IPS-20b (cell line): ENCODE measurements at regions not wholly inside any gene's neighbourhood (a gene's known extent, or its start where the extent isn't known, plus 50 kb on each side); places are given as distances from the start of the nearest gene placed in this dataset.
"Not testable (repeated sequence)": the region's sequence is repeated elsewhere in the genome, so short reads cannot be mapped to it uniquely, and the experiment has no call there.

Source experiments
- H3K27ac ChIP-seq: one replicate; pipeline ENCODE4 v1.5.1; 2013; ENCODE audit warnings: low read length
- H3K27me3 ChIP-seq: 2 replicates; pipeline ENCODE4 v1.6.1; 2013; ENCODE audit warnings: mild to moderate bottlenecking, low read length, inconsistent platforms; ENCODE audit not compliant: insufficient read depth
- H3K36me3 ChIP-seq: 2 replicates; pipeline ENCODE4 v1.6.1; 2013; ENCODE audit warnings: low read depth, mild to moderate bottlenecking, inconsistent platforms, low read length, moderate library complexity; ENCODE audit not compliant: insufficient read depth
- H3K4me1 ChIP-seq: 2 replicates; pipeline ENCODE4 v1.6.1; 2013; ENCODE audit warnings: mild to moderate bottlenecking, control low read depth, inconsistent platforms, low read length, moderate library complexity; ENCODE audit not compliant: insufficient read depth
- H3K4me3 ChIP-seq: 2 replicates; pipeline ENCODE4 v1.5.1; 2013; ENCODE audit warnings: mild to moderate bottlenecking, low read length, inconsistent platforms
- H3K9ac ChIP-seq: 2 replicates; pipeline ENCODE4 v1.6.1; 2013; ENCODE audit warnings: low read depth, mild to moderate bottlenecking, inconsistent platforms, low read length, moderate library complexity
- H3K9me3 ChIP-seq: 2 replicates; pipeline ENCODE4 v1.6.1; 2013; ENCODE audit warnings: mild to moderate bottlenecking, low read depth, low read length, inconsistent platforms; ENCODE audit not compliant: insufficient read depth

GRCh38 chr18:39314595-39314994, 1749.0 kb upstream of the CELF4 start:
- H3K27ac ChIP-seq: no peak overlapping the region
- no peaks in the 10 kb centered on the region for H3K27me3 ChIP-seq
- H3K36me3 ChIP-seq: no peaks in the 10 kb centered on the region
- no peak overlapping the region for H3K9ac ChIP-seq
- no peaks in the 10 kb centered on the region; the same call in none of the 2 replicates for H3K9me3 ChIP-seq
- H3K4me1 ChIP-seq: no peaks in the 10 kb centered on the region; the same call in 1 of the 2 replicates
- no peak overlapping the region for H3K4me3 ChIP-seq

GRCh38 chr18:39313992-39314391, 1748.4 kb upstream of the CELF4 start:
- Histone ChIP-seq H3K27ac (no peak overlapping the region), H3K27me3 (no peaks in the 10 kb centered on the region), H3K36me3 (no peaks in the 10 kb centered on the region), H3K9me3 (no peaks in the 10 kb centered on the region; the same call in none of the 2 replicates), H3K4me3 (no peak overlapping the region), H3K9ac (no peak overlapping the region), H3K4me1 (no peaks in the 10 kb centered on the region; the same call in 1 of the 2 replicates)

DNA sequence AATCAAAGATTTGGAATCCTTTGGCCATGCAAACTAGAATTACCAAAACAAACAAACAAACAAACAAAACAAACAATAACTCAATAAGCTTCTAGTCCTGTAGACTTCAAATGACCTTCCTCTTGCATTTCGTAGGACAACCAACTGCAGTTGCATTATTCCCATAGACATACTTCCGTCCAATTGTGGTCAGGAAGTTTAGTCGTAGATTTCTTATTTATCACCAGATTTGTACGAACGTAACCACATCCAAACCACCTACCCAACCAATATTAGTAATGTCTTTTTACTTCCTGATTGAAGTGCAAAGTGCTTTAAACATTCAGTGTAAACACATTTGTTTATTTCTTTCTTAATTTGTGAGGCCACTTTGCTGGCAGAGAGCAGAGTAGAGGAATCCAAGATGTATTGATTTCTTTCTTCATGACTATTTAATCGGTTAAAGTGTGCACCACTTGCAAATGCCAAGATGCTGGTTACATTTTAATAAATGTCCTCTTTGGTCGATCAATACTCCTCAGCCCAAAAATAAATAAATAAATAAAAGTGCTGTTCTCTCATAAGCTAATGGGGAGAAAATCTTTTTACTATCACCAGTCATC, 1745.6 kb upstream of the CELF4 start:
- Histone ChIP-seq H3K4me1 (no peaks in the 10 kb centered on the region), H3K9me3 (peaks cover 11% of the 10 kb centered on the region), H3K27me3 (no peaks in the 10 kb centered on the region), H3K4me3 (no peak overlapping the region), H3K9ac (no peak overlapping the region), H3K36me3 (no peaks in the 10 kb centered on the region), H3K27ac (no peak overlapping the region)

DNA sequence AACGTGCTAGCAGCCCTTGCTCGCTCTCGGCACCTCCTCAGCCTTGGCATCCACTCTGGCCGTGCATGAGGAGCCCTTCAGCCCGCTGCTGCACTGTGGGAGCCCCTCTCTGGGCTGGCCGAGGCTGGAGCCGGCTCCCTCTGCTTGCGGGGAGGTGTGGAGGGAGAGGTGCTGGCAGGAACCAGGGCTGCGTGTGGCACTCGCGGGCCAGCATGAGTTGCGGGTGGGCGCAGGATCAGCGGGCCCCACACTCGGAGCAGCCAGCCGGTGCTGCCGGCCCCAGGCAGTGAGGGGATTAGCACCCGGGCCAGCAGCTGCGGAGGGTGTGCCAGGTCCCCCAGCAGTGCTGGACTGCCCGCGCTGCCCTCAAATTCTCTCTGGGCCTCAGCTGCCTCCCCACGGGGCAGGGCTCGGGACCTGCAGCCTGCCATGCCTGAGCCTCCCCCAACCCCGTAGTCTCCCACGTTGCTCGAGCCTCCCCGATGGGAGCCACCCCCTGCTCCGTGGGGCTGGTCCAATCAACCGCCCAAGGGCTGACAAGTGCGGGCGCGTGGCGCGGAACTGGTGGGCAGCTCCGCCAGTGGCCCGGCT, 1743.4 kb upstream of the CELF4 start:
- not testable (repeated sequence) for H3K27me3 ChIP-seq, H3K9ac ChIP-seq, H3K36me3 ChIP-seq, H3K27ac ChIP-seq, H3K4me3 ChIP-seq, H3K4me1 ChIP-seq
- peaks cover 11% of the 10 kb centered on the region for H3K9me3 ChIP-seq

DNA sequence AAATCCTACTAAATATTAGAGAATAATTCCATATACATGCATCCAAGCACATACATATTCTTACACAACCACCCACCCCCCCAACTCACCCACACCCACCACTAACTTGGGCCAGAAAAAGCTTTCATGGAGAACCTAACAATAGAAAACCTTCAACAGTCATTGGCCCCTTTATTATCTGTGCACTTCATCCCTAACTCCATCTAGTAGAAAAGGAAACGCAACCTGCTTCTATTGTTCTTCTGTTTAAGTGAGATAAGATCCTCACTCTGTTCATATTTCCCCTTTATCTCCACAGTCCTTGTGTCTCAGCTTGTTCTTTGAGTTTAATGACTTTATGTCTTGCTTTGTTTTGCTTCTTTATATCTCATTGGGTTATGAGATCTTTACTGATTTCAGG, 1740.2 kb upstream of the CELF4 start:
- Histone ChIP-seq H3K9ac (no peak overlapping the region), H3K4me3 (no peak overlapping the region), H3K36me3 (no peaks in the 10 kb centered on the region), H3K27ac (no peak overlapping the region), H3K4me1 (no peaks in the 10 kb centered on the region), H3K27me3 (no peaks in the 10 kb centered on the region), H3K9me3 (peaks cover 14% of the 10 kb centered on the region)

DNA sequence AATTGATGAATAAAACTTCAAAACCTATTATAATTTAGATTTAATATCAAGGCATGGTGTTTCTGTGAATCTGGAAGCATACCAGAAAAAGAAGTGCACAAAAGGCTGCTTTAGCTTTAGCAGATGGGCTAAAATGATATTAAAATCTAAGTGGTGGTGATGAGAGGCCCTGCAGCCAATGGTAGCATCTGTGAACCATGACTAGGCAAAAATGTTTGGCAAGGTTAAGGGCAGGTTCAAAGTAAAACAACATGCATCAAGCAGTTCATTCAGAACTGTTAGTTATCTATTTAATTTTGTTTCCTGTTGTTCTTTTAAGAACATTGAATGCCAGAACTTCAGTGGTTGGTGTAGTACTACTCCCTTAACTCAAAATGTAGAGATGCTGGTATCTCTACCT, 1736.9 kb upstream of the CELF4 start:
- H3K4me3 ChIP-seq: no peak overlapping the region
- H3K9ac ChIP-seq: no peak overlapping the region
- no peaks in the 10 kb centered on the region for H3K27me3 ChIP-seq
- no peak overlapping the region for H3K27ac ChIP-seq
- no peaks in the 10 kb centered on the region; the same call in 1 of the 2 replicates for H3K4me1 ChIP-seq
- no peaks in the 10 kb centered on the region for H3K36me3 ChIP-seq
- 0 out of 2 replicates have a peak, but pooled peaks cover 3% of the 10 kb centered on the region for H3K9me3 ChIP-seq

GRCh38 chr18:39299152-39299551, 1733.6 kb upstream of the CELF4 start:
- no peaks in the 10 kb centered on the region for H3K36me3 ChIP-seq
- no peaks in the 10 kb centered on the region; the same call in 1 of the 2 replicates for H3K4me1 ChIP-seq
- H3K27ac ChIP-seq: no peak overlapping the region
- H3K27me3 ChIP-seq: no peaks in the 10 kb centered on the region
- H3K9ac ChIP-seq: no peak overlapping the region
- H3K4me3 ChIP-seq: no peak overlapping the region
- H3K9me3 ChIP-seq: 0 out of 2 replicates have a peak, but pooled peaks cover 3% of the 10 kb centered on the region

- no peak overlapping the region for H3K9ac ChIP-seq
- H3K36me3 ChIP-seq: no peaks in the 10 kb centered on the region
- H3K27ac ChIP-seq: no peak overlapping the region
- H3K27me3 ChIP-seq: no peaks in the 10 kb centered on the region
- H3K4me3 ChIP-seq: no peak overlapping the region
- no peaks in the 10 kb centered on the region; the same call in 1 of the 2 replicates for H3K4me1 ChIP-seq
- no peaks in the 10 kb centered on the region for H3K9me3 ChIP-seq
Measured at GRCh38 chr18:39297225-39297624, 1731.6 kb upstream of the CELF4 start.

DNA sequence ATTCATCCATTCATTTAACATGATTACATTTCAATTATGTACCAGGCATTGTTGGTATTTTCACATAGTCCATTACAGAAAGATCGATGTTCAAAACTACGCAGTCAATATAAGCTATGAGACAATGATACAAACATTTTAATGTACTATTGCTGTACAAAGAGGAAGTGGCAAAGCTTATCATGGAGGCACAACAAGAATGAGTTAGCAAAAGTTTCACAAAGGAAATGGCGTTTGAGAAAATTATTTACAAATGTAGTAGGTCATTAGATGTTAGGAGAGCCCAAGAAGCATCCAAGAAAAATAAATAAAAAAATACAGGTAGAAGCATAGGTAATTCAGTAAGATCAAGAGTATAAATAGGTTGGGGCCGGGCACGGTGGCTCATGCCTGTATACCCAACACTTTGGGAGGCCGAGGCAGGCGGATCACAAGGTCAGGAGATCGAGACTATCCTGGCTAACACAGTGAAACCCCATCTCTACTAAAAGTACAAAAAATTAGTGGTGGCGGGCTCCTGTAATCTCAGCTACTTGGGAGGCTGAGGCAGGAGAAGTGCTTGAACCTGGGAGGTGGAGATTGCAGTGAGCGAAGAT, 1730.8 kb upstream of the CELF4 start:
- Histone ChIP-seq H3K4me3 (no peak overlapping the region), H3K27ac (no peak overlapping the region), H3K4me1 (no peaks in the 10 kb centered on the region; the same call in 1 of the 2 replicates), H3K9me3 (no peaks in the 10 kb centered on the region), H3K36me3 (no peaks in the 10 kb centered on the region), H3K27me3 (no peaks in the 10 kb centered on the region), H3K9ac (no peak overlapping the region)

DNA sequence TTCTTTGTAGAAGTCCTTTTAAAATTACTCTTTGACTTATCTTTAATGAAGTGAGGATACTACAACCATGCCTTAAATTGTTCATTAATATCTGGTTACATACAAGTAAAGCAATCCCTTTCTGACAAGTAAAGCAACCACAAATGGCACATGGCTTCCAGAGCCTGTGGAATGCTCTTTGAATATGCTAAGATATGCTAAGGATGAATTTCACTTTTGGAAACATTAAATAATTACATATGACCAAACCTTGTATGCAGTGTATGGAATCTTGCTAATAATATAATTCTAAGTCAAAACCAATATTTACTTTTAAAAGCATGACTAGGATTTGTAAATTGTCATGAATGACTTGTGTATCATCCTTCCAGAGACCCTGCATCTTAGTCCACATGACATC, 1711.2 kb upstream of the CELF4 start:
- H3K27me3 ChIP-seq: no peaks in the 10 kb centered on the region
- H3K9ac ChIP-seq: no peak overlapping the region
- no peak overlapping the region for H3K4me3 ChIP-seq
- no peaks in the 10 kb centered on the region for H3K9me3 ChIP-seq
- H3K27ac ChIP-seq: no peak overlapping the region
- H3K4me1 ChIP-seq: no peaks in the 10 kb centered on the region
- H3K36me3 ChIP-seq: no peaks in the 10 kb centered on the region

DNA sequence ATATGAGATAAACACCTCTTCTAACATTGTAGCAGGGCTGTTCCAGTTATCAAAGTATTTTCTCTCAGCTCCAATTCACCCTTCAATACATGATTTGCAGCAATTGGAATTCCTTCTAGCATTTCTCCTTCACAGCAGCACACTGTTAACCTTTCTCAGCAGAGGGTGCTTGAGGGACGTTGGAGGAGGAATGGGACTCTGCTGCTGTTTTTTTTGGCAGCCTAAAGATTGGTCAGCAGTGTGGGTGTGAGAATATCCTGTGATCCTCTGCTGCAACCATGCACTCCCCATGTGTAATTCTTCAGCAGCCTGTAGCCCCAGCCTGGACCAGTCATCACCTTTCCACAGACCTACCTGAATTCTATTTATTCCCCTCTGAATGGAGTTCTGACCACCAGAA, 1708.9 kb upstream of the CELF4 start:
- Histone ChIP-seq H3K27me3 (no peaks in the 10 kb centered on the region), H3K9me3 (no peaks in the 10 kb centered on the region), H3K4me3 (no peak overlapping the region), H3K9ac (no peak overlapping the region), H3K4me1 (no peaks in the 10 kb centered on the region), H3K36me3 (no peaks in the 10 kb centered on the region), H3K27ac (no peak overlapping the region)

DNA sequence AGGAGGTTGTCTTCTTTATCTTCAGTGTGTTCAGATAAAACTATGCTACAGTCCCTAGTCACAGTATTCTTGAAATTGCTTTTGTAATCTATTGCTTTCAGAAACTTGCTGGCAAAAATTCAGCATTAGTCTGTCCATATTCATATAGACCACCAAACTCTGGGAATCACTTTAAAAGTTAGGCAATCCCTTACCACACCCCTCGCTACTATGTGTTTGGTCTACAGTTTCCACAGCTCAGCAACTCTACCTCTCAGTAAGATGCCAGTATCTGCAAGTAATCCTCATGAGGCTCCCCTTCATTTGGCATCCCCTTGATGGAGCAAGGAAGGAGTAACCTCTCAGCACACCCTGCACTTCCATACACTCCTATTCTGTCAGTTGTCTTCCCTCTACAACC, 1706.6 kb upstream of the CELF4 start:
- Histone ChIP-seq H3K36me3 (no peaks in the 10 kb centered on the region), H3K9me3 (no peaks in the 10 kb centered on the region), H3K27me3 (no peaks in the 10 kb centered on the region), H3K4me3 (no peak overlapping the region), H3K9ac (no peak overlapping the region), H3K27ac (no peak overlapping the region), H3K4me1 (no peaks in the 10 kb centered on the region)
